H1 (cell line): ENCODE measurements at regions not wholly inside any gene's neighbourhood (a gene's known extent, or its start where the extent isn't known, plus 50 kb on each side); places are given as distances from the start of the nearest gene placed in this dataset.

Source experiments
- CHD7 ChIP-seq: fragments of 300-600 bp; sonication (generic); IDR thresholded peaks from 2 replicates; pipeline ENCODE4 v1.7.1; 2012; ENCODE audit warnings: low read length, moderate library complexity, mild to moderate bottlenecking, inconsistent platforms; ENCODE audit not compliant: insufficient replicate concordance
- POLR2AphosphoS5 ChIP-seq: IDR thresholded peaks from 2 replicates; pipeline ENCODE4 v1.6.1; 2011; ENCODE audit warnings: low read depth, low read length

- TF ChIP-seq CHD7 (no peak), POLR2AphosphoS5 (no peak)
Measured at GRCh38 chr7:153496257-153496656, 555.9 kb upstream of the DPP6 start (continued).
